MCF 10A (cell line): ENCODE measurements at regions not wholly inside any gene's neighbourhood (a gene's known extent, or its start where the extent isn't known, plus 50 kb on each side); places are given as distances from the start of the nearest gene placed in this dataset.

Experiments
- BruUV-seq: library from RNA; stranded (reverse); fragments of 400-500 nt; replicated peaks from 2 replicates; lab custom pipeline; 2021; lab: Mats Ljungman, UMichigan
- CTCF ChIA-PET: fragments of 300-600 bp; sonication (Branson Sonifier 250); formaldehyde crosslinking; extraction: SDS; loops from one replicate; lab custom pipeline; 2021; ENCODE audit warnings: antibody characterized with exemption, inconsistent platforms; lab: Yijun Ruan, JAX
- POLR2A ChIA-PET: fragments of 300-600, 350-650 bp; sonication (Branson Sonifier 250); formaldehyde crosslinking; extraction: SDS; loops from one replicate; lab custom pipeline; 2020; ENCODE audit warnings: antibody characterized with exemption, inconsistent platforms; lab: Yijun Ruan, JAX
- DNase-seq: peaks from one replicate; pipeline ENCODE4 v3.0.0-alpha.2; 2018; ENCODE audit not compliant: unreplicated experiment
- H3K27ac Mint-ChIP-seq: one replicate; pipeline ENCODE4 v1.8.0; 2022; ENCODE audit warnings: mild to moderate bottlenecking, low read depth, mixed read lengths; ENCODE audit not compliant: unreplicated experiment
- H3K27me3 Mint-ChIP-seq: one replicate; pipeline ENCODE4 v1.8.0; 2022; ENCODE audit warnings: mixed read lengths; ENCODE audit not compliant: insufficient read depth, unreplicated experiment
- H3K36me3 Mint-ChIP-seq: one replicate; pipeline ENCODE4 v1.8.0; 2022; ENCODE audit warnings: mild to moderate bottlenecking, moderate library complexity, mixed read lengths; ENCODE audit not compliant: insufficient read depth, unreplicated experiment
- H3K4me1 Mint-ChIP-seq: one replicate; pipeline ENCODE4 v1.8.0; 2022; ENCODE audit warnings: mixed read lengths; ENCODE audit not compliant: insufficient read depth, unreplicated experiment
- H3K4me3 Mint-ChIP-seq: one replicate; pipeline ENCODE4 v1.8.0; 2022; ENCODE audit warnings: mild to moderate bottlenecking, moderate library complexity, mixed read lengths; ENCODE audit not compliant: unreplicated experiment
- H3K9me3 Mint-ChIP-seq: one replicate; pipeline ENCODE4 v1.8.0; 2022; ENCODE audit warnings: mixed read lengths; ENCODE audit not compliant: unreplicated experiment
- CTCF ChIP-seq: fragments of 200-600 bp; IDR thresholded peaks from one replicate; pipeline ENCODE4 v1.8.0; 2022; ENCODE audit warnings: antibody characterized with exemption, mild to moderate bottlenecking; ENCODE audit not compliant: unreplicated experiment
- intact Hi-C: fragments of 100-400 bp; cut with micrococcal nuclease; formaldehyde crosslinking; loops from 2 replicates; pipeline ENCODE4 v1.14.1; 2022

GRCh38 chr11:103803062-103803461 is 233.4 kb upstream of the DDI1 start:
- Mint-ChIP-seq H3K4me3 (no peak overlapping the region), H3K27ac (no peak overlapping the region), H3K27me3 (no peaks in the 10 kb centered on the region), H3K9me3 (no peaks in the 10 kb centered on the region), H3K4me1 (peaks cover 6% of the 10 kb centered on the region), H3K36me3 (no peaks in the 10 kb centered on the region)
- CTCF ChIA-PET, result no interaction called here
- DNase-seq, result no peak
- no TSS peak for BruUV-seq
- POLR2A ChIA-PET, result interaction anchor here (0.5 to 0.6 kb wide), 2 partner anchors 24 to 72 kb away, joined by 3 read pairs; no protein-coding TSS in a partner anchor
- intact Hi-C loops, result no loop called here
- TF ChIP-seq CTCF, result no peak

- no peak overlapping the region for H3K27ac Mint-ChIP-seq
Observed at GRCh38 chr11:103805688-103806009, 230.8 kb upstream of the DDI1 start.

GRCh38 chr11:103806130-103806895 is 230.1 kb upstream of the DDI1 start:
- POLR2A ChIA-PET, result interaction anchor here (0.9 kb wide), 1 partner anchor 20 kb away, joined by 5 read pairs; no protein-coding TSS in a partner anchor
- H3K4me3 Mint-ChIP-seq, result no peak overlapping the region
- intact Hi-C loops, result no loop called here

More at GRCh38 chr11:103805688-103806009, 230.8 kb upstream of the DDI1 start:
- CTCF ChIA-PET, result interaction anchor here (0.5 kb wide), 1 partner anchor 1232 kb away, joined by 3 read pairs; no protein-coding TSS in a partner anchor
- Mint-ChIP-seq H3K36me3 (no peaks in the 10 kb centered on the region), H3K9me3 (no peaks in the 10 kb centered on the region), H3K4me1 (peaks cover 10% of the 10 kb centered on the region), H3K4me3 (no peak overlapping the region), H3K27me3 (no peaks in the 10 kb centered on the region)
- intact Hi-C loops, result no loop called here
- TF ChIP-seq CTCF, result no peak
- BruUV-seq, result no TSS peak
- POLR2A ChIA-PET, result interaction anchor here (0.9 kb wide), 1 partner anchor 20 kb away, joined by 5 read pairs; no protein-coding TSS in a partner anchor
- no peak for DNase-seq

More at GRCh38 chr11:103806130-103806895, 230.1 kb upstream of the DDI1 start:
- Mint-ChIP-seq H3K36me3 (no peaks in the 10 kb centered on the region), H3K27me3 (no peaks in the 10 kb centered on the region), H3K27ac (no peak overlapping the region), H3K4me1 (peaks cover 10% of the 10 kb centered on the region), H3K9me3 (no peaks in the 10 kb centered on the region)
- DNase-seq, result peak; percentile 66
- no peak for TF ChIP-seq CTCF
- no TSS peak for BruUV-seq
- CTCF ChIA-PET, result interaction anchor here (0.5 kb wide), 1 partner anchor 1233 kb away, joined by 3 read pairs; no protein-coding TSS in a partner anchor
